HCT116 (cell line): ENCODE measurements at regions not wholly inside any gene's neighbourhood (a gene's known extent, or its start where the extent isn't known, plus 50 kb on each side); places are given as distances from the start of the nearest gene placed in this dataset.

Experiments used
- ATAC-seq: fragments of 200-7000 bp; cut with Tn5 transposase; 2 replicates; pipeline ENCODE4 v1.9.1; 2020; ENCODE audit warnings: mild to moderate bottlenecking, moderate library complexity
- BruUV-seq: library from RNA; stranded (reverse); fragments of 400-500 nt; replicated peaks from 2 replicates; lab custom pipeline; 2021; lab: Mats Ljungman, UMichigan
- CTCF ChIA-PET: fragments of 300-600 bp; sonication (Branson Sonifier 250); formaldehyde crosslinking; loops from one replicate; lab custom pipeline; 2021; ENCODE audit warnings: antibody characterized with exemption; lab: Charles Lee
- POLR2A ChIA-PET: fragments of 300-600, 350-600 bp; sonication (Branson Sonifier 250); formaldehyde crosslinking; loops from one replicate; lab custom pipeline; 2021; ENCODE audit warnings: antibody characterized with exemption; lab: Charles Lee
- RAD21 ChIA-PET, 2 experiments: fragments of 300-600 bp; sonication (Branson Sonifier 250); formaldehyde crosslinking; loops; one replicate each; lab custom pipeline; 2023; ENCODE audit warnings: low total read pairs in 2 of 2; ENCODE audit not compliant: uncharacterized antibody in 2 of 2, unreplicated experiment in 2 of 2, low non-redundant PET in 1 of 2; lab: Charles Lee
- DNase-seq: peaks from one replicate; pipeline ENCODE4 v3.0.0-alpha.2; 2010; ENCODE audit warnings: low read depth, low spot score
- H2AFZ ChIP-seq: fragments of 200-600 bp; shearing (Covaris generic), sonication (generic); 2 replicates; pipeline ENCODE4 v1.6.1; 2017; ENCODE audit warnings: low read depth, mixed run types, mixed read lengths, antibody characterized with exemption, low read length; ENCODE audit not compliant: poor library complexity, severe bottlenecking
- H3K27ac ChIP-seq: 2 replicates; pipeline ENCODE4 v1.5.1; 2012; ENCODE audit warnings: low read depth, low read length
- H3K27me3 ChIP-seq: fragments of 200-600 bp; sonication (generic); 2 replicates; pipeline ENCODE4 v1.6.1; 2016; ENCODE audit warnings: mixed run types, low read length, mixed read lengths; ENCODE audit not compliant: insufficient read depth
- H3K36me3 ChIP-seq, 2 experiments: fragments of 200-500 bp in 1 of 2; fragments of 200-600 bp in 1 of 2; sonication (Bioruptor generic) in 1 of 2; sonication (generic) in 1 of 2; 2 replicates each; pipeline versions ENCODE4 v1.5.1 to v1.6.1; 2014 to 2016; ENCODE audit warnings: low read length in 2 of 2, inconsistent platforms in 1 of 2, mixed read lengths in 1 of 2, mixed run types in 1 of 2; ENCODE audit not compliant: insufficient read depth in 2 of 2, control insufficient read depth in 1 of 2
- H3K4me1 ChIP-seq, 2 experiments: fragments of 200-600 bp in 1 of 2; sonication (generic) in 1 of 2; 2 replicates each; pipeline versions ENCODE4 v1.5.1 to v1.6.1; 2012 to 2017; ENCODE audit warnings: low read length in 2 of 2, inconsistent platforms in 1 of 2, mild to moderate bottlenecking in 1 of 2, mixed read lengths in 1 of 2, mixed run types in 1 of 2, moderate library complexity in 1 of 2; ENCODE audit not compliant: insufficient read depth in 2 of 2, control insufficient read depth in 1 of 2
- H3K4me2 ChIP-seq: fragments of 200-600 bp; sonication (generic); 2 replicates; pipeline ENCODE4 v1.6.1; 2017; ENCODE audit warnings: mixed run types, low read length, mixed read lengths
- H3K4me3 ChIP-seq, 2 experiments: fragments of 200-600 bp in 1 of 2; sonication (generic) in 1 of 2; replicated peaks in 1 of 2; 2 replicates each; pipeline ENCODE4 v1.5.1; 2011 to 2016; ENCODE audit warnings: low read length in 2 of 2, control low read depth in 1 of 2, low read depth in 1 of 2, mild to moderate bottlenecking in 1 of 2, mixed read lengths in 1 of 2, mixed run types in 1 of 2
- H3K79me2 ChIP-seq: fragments of 200-600 bp; sonication (generic); 2 replicates; pipeline ENCODE4 v1.6.1; 2017; ENCODE audit warnings: mild to moderate bottlenecking, mixed run types, low read length, moderate library complexity, mixed read lengths; ENCODE audit not compliant: insufficient read depth
- H3K9ac ChIP-seq: fragments of 200-600 bp; sonication (generic); 2 replicates; pipeline ENCODE4 v1.6.1; 2016; ENCODE audit warnings: low read length, mixed read lengths
- H3K9me2 ChIP-seq: fragments of 200-600 bp; sonication (generic), shearing (Covaris generic); 2 replicates; pipeline ENCODE4 v1.6.1; 2017; ENCODE audit warnings: mixed run types, mild to moderate bottlenecking, moderate library complexity; ENCODE audit not compliant: insufficient read depth
- H3K9me3 ChIP-seq, 2 experiments: fragments of 200-500 bp in 1 of 2; fragments of 200-600 bp in 1 of 2; sonication (Bioruptor generic) in 1 of 2; sonication (generic) in 1 of 2; 2 replicates each; pipeline ENCODE4 v1.6.1; 2014 to 2017; ENCODE audit warnings: low read length in 2 of 2, mixed read lengths in 2 of 2, inconsistent platforms in 1 of 2, low read depth in 1 of 2, mild to moderate bottlenecking in 1 of 2, mixed run types in 1 of 2, moderate library complexity in 1 of 2; ENCODE audit not compliant: control insufficient read depth in 1 of 2, insufficient read depth in 1 of 2
- H4K20me1 ChIP-seq: fragments of 200-600 bp; sonication (generic), shearing (Covaris generic); 2 replicates; pipeline ENCODE4 v1.6.1; 2017; ENCODE audit warnings: mixed run types, mild to moderate bottlenecking, moderate library complexity; ENCODE audit not compliant: insufficient read depth
- ATF3 ChIP-seq: IDR thresholded peaks from 2 replicates; pipeline ENCODE4 v1.6.1; 2012
- CBX3 ChIP-seq: IDR thresholded peaks from 2 replicates; pipeline ENCODE4 v1.6.1; 2012; ENCODE audit warnings: low read depth
- CEBPB ChIP-seq: IDR thresholded peaks from 2 replicates; pipeline ENCODE4 v1.6.1; 2012; ENCODE audit warnings: low read depth
- EZH2 ChIP-seq: fragments of 200-600 bp; sonication (generic); IDR thresholded peaks from 2 replicates; pipeline ENCODE4 v1.6.1; 2017; ENCODE audit warnings: antibody characterized with exemption, mixed run types
- FOSL1 ChIP-seq: IDR thresholded peaks from 2 replicates; pipeline ENCODE4 v1.6.1; 2012; ENCODE audit warnings: low read depth
- POLR2A ChIP-seq: IDR thresholded peaks from 2 replicates; pipeline ENCODE4 v1.7.0; 2011; ENCODE audit warnings: borderline replicate concordance; ENCODE audit not compliant: insufficient read depth, insufficient read length; ENCODE audit errors: extremely low read depth
- RAD21 ChIP-seq: IDR thresholded peaks from 2 replicates; pipeline ENCODE4 v1.6.1; 2012; ENCODE audit warnings: low read depth, mild to moderate bottlenecking
- REST ChIP-seq: IDR thresholded peaks from 2 replicates; pipeline ENCODE4 v1.6.1; 2012; ENCODE audit warnings: low read depth
- SIN3A ChIP-seq: IDR thresholded peaks from 2 replicates; pipeline ENCODE4 v1.6.1; 2012; ENCODE audit warnings: low read depth
- SP1 ChIP-seq: IDR thresholded peaks from 2 replicates; pipeline ENCODE4 v1.6.1; 2012; ENCODE audit warnings: low read depth
- TCF7L2 ChIP-seq: IDR thresholded peaks from 2 replicates; pipeline ENCODE4 v1.7.0; 2011; ENCODE audit warnings: borderline replicate concordance, inconsistent platforms; ENCODE audit not compliant: insufficient read depth, insufficient read length; ENCODE audit errors: extremely low read depth
- ZBTB33 ChIP-seq: IDR thresholded peaks from 2 replicates; pipeline ENCODE4 v1.6.1; 2011; ENCODE audit warnings: mild to moderate bottlenecking, low read length, moderate library complexity; ENCODE audit not compliant: insufficient replicate concordance; ENCODE audit errors: extremely low read depth
- ZNF274 ChIP-seq: fragments of 200-500 bp; sonication (Bioruptor generic); IDR thresholded peaks from 2 replicates; pipeline ENCODE4 v1.6.1; 2014; ENCODE audit warnings: mild to moderate bottlenecking, low read depth, low read length, inconsistent platforms
- intact Hi-C: fragments of 100-400 bp; cut with micrococcal nuclease; formaldehyde crosslinking; loops from 2 replicates; pipeline ENCODE4 v1.10.0; 2022

GRCh38 chr16:79776243-79776847, 175.8 kb upstream of the MAF start:
- TF ChIP-seq EZH2 (no peak), ZNF274 (no peak), ZBTB33 (no peak), FOSL1 (no peak)
- no TSS peak for BruUV-seq
- Histone ChIP-seq H3K9ac (no peak overlapping the region), H3K36me3 (no peaks in the 10 kb centered on the region; a peak in 1 of 4 replicates), H3K9me3 (peaks cover 45 to 54% of the 10 kb centered on the region in 2 experiments; a peak in 2 of 4 replicates), H3K27ac (no peak overlapping the region), H3K4me3 (no peak overlapping the region), H3K4me2 (no peak overlapping the region), H2AFZ (no peak overlapping the region), H3K27me3 (no peaks in the 10 kb centered on the region), H4K20me1 (no peaks in the 10 kb centered on the region), H3K4me1 (no peaks in the 10 kb centered on the region), H3K79me2 (no peaks in the 10 kb centered on the region), H3K9me2 (no peaks in the 10 kb centered on the region)
- ChIA-PET CTCF (no interaction called here), POLR2A (no interaction called here), RAD21 (no interaction called here)
- intact Hi-C loops, result no loop called here
- DNase-seq (no peak), ATAC-seq (no peak)

- ATAC-seq (no peak), DNase-seq (no peak)
- H3K9me2 ChIP-seq, result no peaks in the 10 kb centered on the region
- H3K9me3 ChIP-seq, result peaks cover 41 to 57% of the 10 kb centered on the region in 2 experiments; a peak in 2 of 4 replicates
- ChIA-PET RAD21 (no interaction called here), POLR2A (no interaction called here), CTCF (no interaction called here)
- H3K36me3 ChIP-seq, result no peaks in the 10 kb centered on the region
- no peaks in the 10 kb centered on the region for H3K4me1 ChIP-seq
- H3K9ac ChIP-seq, result no peak overlapping the region
- H3K27ac ChIP-seq, result no peak overlapping the region
- BruUV-seq, result no TSS peak
- no peaks in the 10 kb centered on the region for H4K20me1 ChIP-seq
- no peak overlapping the region for H2AFZ ChIP-seq
- no peaks in the 10 kb centered on the region for H3K27me3 ChIP-seq
- no peaks in the 10 kb centered on the region for H3K79me2 ChIP-seq
- H3K4me2 ChIP-seq, result no peak overlapping the region
- no peak overlapping the region for H3K4me3 ChIP-seq
- TF ChIP-seq CBX3 (no peak), RAD21 (no peak), TCF7L2 (no peak), SIN3A (no peak), ATF3 (no peak), EZH2 (no peak), SP1 (no peak), FOSL1 (no peak), CEBPB (no peak), REST (no peak), POLR2A (no peak)
- intact Hi-C loops, result no loop called here
These were observed 172.2 kb upstream of the MAF start for GRCh38 chr16:79772784-79773183.
